ENCODE measurements at regions not wholly inside any gene's neighbourhood (a gene's known extent, or its start where the extent isn't known, plus 50 kb on each side); places are given as distances from the start of the nearest gene placed in this dataset.
"Not testable (repeated sequence)": the region's sequence is repeated elsewhere in the genome, so short reads cannot be mapped to it uniquely, and the experiment has no call there.

- RAD21 ChIA-PET (ENCODE audit: unreplicated experiment) = no interaction called here
- TF ChIP-seq ZBED1 (IDR thresholded peaks at IDR 0.05; ENCODE audit: borderline replicate concordance) (no peak), EGR1 (IDR thresholded peaks at IDR 0.05; ENCODE audit: borderline replicate concordance in 1 of 2, low read depth in 2 of 2, low read length in 2 of 2) (no peak), MTA2 (IDR thresholded peaks at IDR 0.05; ENCODE audit: low read depth) (no peak), BCL3 (IDR thresholded peaks at IDR 0.05; ENCODE audit: borderline replicate concordance, insufficient read depth, low read depth, low read length, poor library complexity, severe bottlenecking) (no peak), MTA3 (IDR thresholded peaks at IDR 0.05; ENCODE audit: borderline replicate concordance, low read length) (no peak)
- Histone ChIP-seq H3K4me1 (ENCODE audit: control insufficient read depth, insufficient read depth, low read length) (no peaks in the 10 kb centered on the region; the same call in 1 of the 2 replicates), H3K79me2 (ENCODE audit: control insufficient read depth, insufficient read depth, low read length) (no peaks in the 10 kb centered on the region), H3K9ac (ENCODE audit: control insufficient read depth, insufficient read depth, low read length) (no peak overlapping the region), H3K9me3 (replicated peaks; ENCODE audit: control insufficient read depth, insufficient read depth, low read length) (no peaks in the 10 kb centered on the region), H3K4me2 (ENCODE audit: control insufficient read depth, insufficient read depth) (no peak overlapping the region), H3K27me3 (replicated peaks in 1 of 2; ENCODE audit: control insufficient read depth in 2 of 2, insufficient read depth in 2 of 2, low read length in 1 of 2) (no peaks in the 10 kb centered on the region), H3K36me3 (ENCODE audit: control insufficient read depth in 2 of 2, insufficient read depth in 2 of 2, low read length in 1 of 2) (no peaks in the 10 kb centered on the region), H4K20me1 (ENCODE audit: control insufficient read depth, insufficient read depth) (no peaks in the 10 kb centered on the region), H3K4me3 (no peak overlapping the region), H2AFZ (ENCODE audit: control insufficient read depth, low read depth, low read length) (no peak overlapping the region), H3K27ac (ENCODE audit: control insufficient read depth, insufficient read depth) (no peak overlapping the region)
- SMC1A ChIA-PET (ENCODE audit: uncharacterized antibody, unreplicated experiment) = no interaction called here
- CTCF ChIA-PET = no interaction called here
- POLR2A ChIA-PET = no interaction called here
- intact Hi-C loops (cut with micrococcal nuclease; ENCODE audit: unreplicated experiment) (no loop called here), in situ Hi-C loops (cut with MboI) (no loop called here)
- BruUV-seq (replicated peaks) = no TSS peak
- ATAC-seq = no peak
- 44% methylated on average over 1 of the region's 1 CpG for whole genome bisulfite sequencing (ENCODE audit: insufficient coverage, insufficient replicate concordance, low lambda C conversion rate, missing lambda C conversion rate)
- DNase-seq (ENCODE audit: low read depth, low spot score) = no peak
- no peak for FAIRE-seq
Observed at GRCh38 chr5:68110894-68111293, 104.7 kb upstream of the PIK3R1 start.

GRCh38 chr5:68110264-68110663 lies 105.3 kb upstream of the PIK3R1 start:
- H3K4me1 ChIP-seq (ENCODE audit: control insufficient read depth, insufficient read depth, low read length) = no peaks in the 10 kb centered on the region
- CTCF ChIA-PET = no interaction called here
- H3K27ac ChIP-seq (ENCODE audit: control insufficient read depth, insufficient read depth) = no peak overlapping the region
- 0% methylated on average over 1 of the region's 1 CpG for WGBS (ENCODE audit: insufficient coverage, insufficient replicate concordance, low lambda C conversion rate, missing lambda C conversion rate)
- no peak for FAIRE-seq
- DNase-seq (ENCODE audit: low read depth, low spot score) = no peak
- TF ChIP-seq CHD2 (IDR thresholded peaks at IDR 0.05; ENCODE audit: borderline replicate concordance, low read depth, low read length) (no peak), NFIC (IDR thresholded peaks at IDR 0.05; ENCODE audit: low read depth, low read length) (no peak), CBX3 (IDR thresholded peaks at IDR 0.05; ENCODE audit: borderline replicate concordance, low read depth) (no peak)
- no peak for ATAC-seq
- BruUV-seq (replicated peaks) = no TSS peak
- no peak overlapping the region for H3K9ac ChIP-seq (ENCODE audit: control insufficient read depth, insufficient read depth, low read length)
- H3K27me3 ChIP-seq (replicated peaks in 1 of 2; ENCODE audit: control insufficient read depth in 2 of 2, insufficient read depth in 2 of 2, low read length in 1 of 2) = no peaks in the 10 kb centered on the region
- intact Hi-C loops (cut with micrococcal nuclease; ENCODE audit: unreplicated experiment) (no loop called here), in situ Hi-C loops (cut with MboI) (no loop called here)
- no peaks in the 10 kb centered on the region for H3K79me2 ChIP-seq (ENCODE audit: control insufficient read depth, insufficient read depth, low read length)
- POLR2A ChIA-PET = no interaction called here
- SMC1A ChIA-PET (ENCODE audit: uncharacterized antibody, unreplicated experiment) = no interaction called here
- H3K36me3 ChIP-seq (ENCODE audit: control insufficient read depth in 2 of 2, insufficient read depth in 2 of 2, low read length in 1 of 2) = no peaks in the 10 kb centered on the region
- no peak overlapping the region for H3K4me2 ChIP-seq (ENCODE audit: control insufficient read depth, insufficient read depth)
- H2AFZ ChIP-seq (ENCODE audit: control insufficient read depth, low read depth, low read length) = no peak overlapping the region
- RAD21 ChIA-PET (ENCODE audit: unreplicated experiment) = no interaction called here
- H4K20me1 ChIP-seq (ENCODE audit: control insufficient read depth, insufficient read depth) = no peaks in the 10 kb centered on the region
- H3K4me3 ChIP-seq = no peak overlapping the region
- H3K9me3 ChIP-seq (replicated peaks; ENCODE audit: control insufficient read depth, insufficient read depth, low read length) = no peaks in the 10 kb centered on the region

GRCh38 chr5:68104217-68104616 lies 111.3 kb upstream of the PIK3R1 start:
- CTCF ChIA-PET; intact Hi-C loops (cut with micrococcal nuclease; ENCODE audit: unreplicated experiment); POLR2A ChIA-PET; H3K9me3 ChIP-seq (replicated peaks; ENCODE audit: control insufficient read depth, insufficient read depth, low read length); H3K4me2 ChIP-seq (ENCODE audit: control insufficient read depth, insufficient read depth); H3K4me3 ChIP-seq; SMC1A ChIA-PET (ENCODE audit: uncharacterized antibody, unreplicated experiment); ATAC-seq; DNase-seq (ENCODE audit: low read depth, low spot score); RAD21 ChIA-PET (ENCODE audit: unreplicated experiment); H3K27me3 ChIP-seq (replicated peaks in 1 of 2; ENCODE audit: control insufficient read depth in 2 of 2, insufficient read depth in 2 of 2, low read length in 1 of 2); H3K79me2 ChIP-seq (ENCODE audit: control insufficient read depth, insufficient read depth, low read length); FAIRE-seq; H3K4me1 ChIP-seq (ENCODE audit: control insufficient read depth, insufficient read depth, low read length); H3K36me3 ChIP-seq (ENCODE audit: control insufficient read depth in 2 of 2, insufficient read depth in 2 of 2, low read length in 1 of 2); H3K9ac ChIP-seq (ENCODE audit: control insufficient read depth, insufficient read depth, low read length); H3K27ac ChIP-seq (ENCODE audit: control insufficient read depth, insufficient read depth); H2AFZ ChIP-seq (ENCODE audit: control insufficient read depth, low read depth, low read length); BruUV-seq (replicated peaks); H4K20me1 ChIP-seq (ENCODE audit: control insufficient read depth, insufficient read depth); in situ Hi-C loops (cut with MboI): not testable (repeated sequence)
- 38% methylated on average over 2 of the region's 2 CpGs for WGBS (ENCODE audit: insufficient coverage, insufficient replicate concordance, low lambda C conversion rate, missing lambda C conversion rate)
